HG02588 (cell line): ENCODE measurements at regions not wholly inside any gene's neighbourhood (a gene's known extent, or its start where the extent isn't known, plus 50 kb on each side); places are given as distances from the start of the nearest gene placed in this dataset.

Experiments
- ATAC-seq: cut with Tn5 transposase; IDR thresholded peaks from one replicate; pipeline ENCODE4 v1.9.1; 2021; ENCODE audit warnings: mild to moderate bottlenecking, moderate library complexity; ENCODE audit not compliant: unreplicated experiment

DNA sequence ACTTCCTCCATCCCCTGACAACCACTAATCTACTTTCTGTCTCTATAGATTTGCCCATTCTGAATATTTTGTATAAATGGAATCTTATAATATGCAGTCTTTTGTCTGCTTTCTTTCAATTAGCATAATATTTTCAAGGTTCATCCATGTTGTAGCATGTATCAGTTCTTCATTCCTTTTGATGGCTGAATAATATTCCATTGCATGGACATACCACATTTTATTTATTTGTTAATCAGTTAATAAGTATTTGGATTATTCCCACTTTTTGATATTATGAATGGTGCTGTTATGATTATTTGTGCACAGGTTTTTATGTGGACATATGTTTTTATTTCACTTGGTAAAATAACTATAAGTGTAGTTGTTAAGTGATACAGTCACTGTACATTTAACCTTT lies 155.1 kb upstream of the WSCD2 start:
- no peak for ATAC-seq

DNA sequence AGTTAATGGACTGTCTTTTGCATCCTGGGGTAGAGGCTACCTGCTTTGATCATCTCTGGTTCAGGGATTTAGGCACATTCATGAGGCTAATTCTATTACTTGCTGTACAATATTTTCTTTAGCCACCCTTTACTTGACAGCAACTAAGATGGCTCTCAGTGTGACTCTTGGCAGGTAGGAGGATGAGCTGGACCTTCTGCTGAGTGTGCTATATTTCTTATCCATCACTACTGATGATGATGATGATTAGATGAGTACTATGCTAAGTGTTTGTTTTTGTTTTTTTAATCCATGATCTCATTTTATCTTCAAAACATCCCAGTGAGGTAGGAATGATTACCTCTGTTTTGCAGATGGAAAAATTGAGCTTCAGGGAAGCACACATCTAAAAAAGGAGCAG lies 152.8 kb upstream of the WSCD2 start:
- ATAC-seq: no peak

- ATAC-seq: no peak
Observed at GRCh38 chr12:107978201-107978600, 150.9 kb upstream of the WSCD2 start.

GRCh38 chr12:107978641-107979040 lies 150.4 kb upstream of the WSCD2 start:
- no peak for ATAC-seq

- no peak for ATAC-seq
Observed at GRCh38 chr12:107983756-107984472, 145.2 kb upstream of the WSCD2 start.

GRCh38 chr12:107984973-107985372 lies 144.1 kb upstream of the WSCD2 start:
- no peak for ATAC-seq

- no peak for ATAC-seq
Observed at GRCh38 chr12:107986183-107986582, 142.9 kb upstream of the WSCD2 start.

- no peak for ATAC-seq
Observed at GRCh38 chr12:107990325-107990724, 138.8 kb upstream of the WSCD2 start.

- ATAC-seq: no peak
Observed at GRCh38 chr12:107992029-107992428, 137.1 kb upstream of the WSCD2 start.

DNA sequence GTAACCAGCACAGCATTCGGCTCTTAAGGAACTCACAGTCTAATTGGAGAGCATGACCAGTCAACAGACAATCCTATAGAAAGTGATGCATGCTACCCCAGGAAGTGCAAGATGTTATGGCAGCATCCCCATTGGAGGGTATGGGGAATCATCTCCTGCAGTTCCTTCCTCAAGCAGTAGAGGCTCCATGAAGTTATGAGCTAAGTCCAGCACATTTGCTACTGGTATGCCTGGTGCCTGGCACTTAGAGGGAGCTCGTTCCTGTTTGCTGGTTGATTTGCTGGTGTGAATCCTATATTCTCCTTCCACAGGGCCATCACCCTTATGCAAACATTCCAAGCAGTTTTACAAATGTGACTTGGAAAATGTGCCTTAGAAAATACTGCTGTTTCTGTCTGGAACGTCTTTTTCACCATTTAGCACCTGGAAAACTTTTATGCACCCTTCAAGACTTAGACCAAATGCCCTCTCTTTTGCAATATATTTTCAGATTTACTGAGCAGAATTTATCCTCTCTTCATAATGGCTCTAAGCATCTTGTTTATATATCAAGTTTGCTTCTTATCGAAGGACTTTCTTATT lies 136.1 kb upstream of the WSCD2 start:
- peak; percentile 51 for ATAC-seq

GRCh38 chr12:107998863-107999262 lies 130.2 kb upstream of the WSCD2 start:
- no peak for ATAC-seq

- no peak for ATAC-seq
Observed at GRCh38 chr12:108000111-108000510, 129.0 kb upstream of the WSCD2 start.

DNA sequence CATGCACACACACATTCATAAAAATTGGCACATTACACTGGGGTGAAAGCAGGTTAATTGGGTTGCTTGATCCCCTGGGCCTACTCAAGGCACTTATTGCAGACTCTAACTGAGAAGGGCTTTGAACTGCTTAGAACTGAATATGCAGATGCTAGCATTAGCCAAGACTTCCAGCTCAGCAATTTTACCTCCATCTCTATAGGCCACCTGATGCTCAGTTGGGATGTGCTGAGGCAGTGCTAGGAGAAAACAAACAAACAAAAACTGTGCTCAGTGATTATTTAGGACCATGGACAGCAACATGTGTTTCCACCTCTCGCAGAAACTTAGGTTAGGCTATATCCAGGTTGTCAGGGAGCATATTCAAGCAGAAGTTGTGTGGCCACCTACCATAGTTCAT lies 124.8 kb upstream of the WSCD2 start:
- no peak for ATAC-seq

- no peak for ATAC-seq
Observed at GRCh38 chr12:108008163-108008905, 120.8 kb upstream of the WSCD2 start.

GRCh38 chr12:108009442-108010070 lies 119.5 kb upstream of the WSCD2 start:
- ATAC-seq: no peak

DNA sequence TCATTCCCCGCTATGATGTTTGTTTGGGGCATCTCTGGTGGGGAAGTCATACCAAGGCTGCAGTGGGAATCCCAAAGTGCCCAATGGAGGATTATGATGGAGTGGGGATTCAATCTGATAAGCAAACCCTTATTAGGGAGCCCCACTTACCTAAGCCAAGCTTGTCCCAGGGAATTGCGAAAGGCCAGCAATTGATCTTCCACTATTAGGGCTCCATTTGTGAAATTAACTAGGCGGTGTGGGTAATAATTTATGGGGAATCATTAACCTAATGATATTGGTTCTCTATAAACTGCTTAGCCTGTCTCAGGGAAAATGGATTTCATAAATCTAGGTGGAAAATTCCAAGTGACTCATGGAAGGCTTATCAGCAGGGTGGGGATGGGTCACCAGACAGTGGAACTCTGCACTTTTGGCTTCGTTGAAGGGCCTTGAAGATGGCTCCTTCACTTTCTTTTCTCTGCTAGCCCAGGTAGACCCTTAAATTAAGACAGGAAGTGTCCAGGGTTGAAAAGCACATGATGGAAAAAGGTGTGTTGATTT lies 113.0 kb upstream of the WSCD2 start:
- ATAC-seq: no peak

DNA sequence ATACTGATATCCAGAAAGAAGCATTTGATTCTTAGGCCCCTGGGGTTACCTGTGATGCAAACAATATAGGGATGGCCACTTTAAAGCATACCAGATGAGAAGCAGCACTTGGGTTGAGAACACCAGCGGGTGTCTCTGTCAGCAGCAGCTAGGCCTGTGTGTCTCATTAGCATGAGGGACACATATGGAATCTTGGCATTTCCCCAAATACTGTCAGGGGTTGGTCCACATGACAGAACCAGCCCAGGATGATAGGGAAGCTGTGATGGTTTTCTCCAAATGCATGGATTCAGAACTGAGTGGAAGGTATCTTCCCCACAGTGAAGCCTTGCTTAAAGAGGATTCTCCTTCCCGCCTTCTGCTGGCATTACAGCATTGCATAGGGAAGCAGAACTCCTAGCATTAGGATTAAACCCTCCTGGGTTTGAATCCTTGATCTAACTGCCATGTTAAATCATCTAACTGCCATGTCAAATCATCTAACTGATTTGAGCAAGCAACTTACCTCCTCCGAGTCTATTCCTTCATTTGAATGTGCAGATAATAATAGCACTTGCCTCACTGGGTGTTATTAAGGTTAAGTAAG lies 111.5 kb upstream of the WSCD2 start:
- ATAC-seq: no peak

GRCh38 chr12:108019862-108020261 lies 109.2 kb upstream of the WSCD2 start:
- ATAC-seq: no peak

DNA sequence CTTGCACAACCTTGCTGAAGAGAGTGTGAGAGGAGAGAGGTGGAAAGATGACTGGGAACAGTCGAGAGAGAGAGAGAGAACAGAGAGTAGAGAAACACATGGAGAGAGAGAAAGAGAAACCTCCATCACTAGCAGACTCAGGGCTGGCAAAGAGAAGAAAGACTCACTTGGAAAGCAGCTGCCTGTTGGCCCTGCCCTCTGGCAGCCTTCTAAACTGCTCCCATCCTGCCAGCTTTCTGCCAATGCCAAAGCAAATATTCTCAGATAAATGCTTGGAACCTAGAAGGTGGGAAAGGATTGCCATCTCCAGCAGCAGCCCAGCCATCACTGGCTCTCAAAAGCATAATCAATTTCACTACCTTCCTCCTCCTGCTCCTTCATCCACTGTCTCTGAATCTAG lies 107.9 kb upstream of the WSCD2 start:
- ATAC-seq: no peak

GRCh38 chr12:108021949-108022522 lies 107.1 kb upstream of the WSCD2 start:
- ATAC-seq: no peak
